Kidney (tissue), 13 donors: ENCODE measurements at regions not wholly inside any gene's neighbourhood (a gene's known extent, or its start where the extent isn't known, plus 50 kb on each side); places are given as distances from the start of the nearest gene placed in this dataset.

Experiments used
- DNase-seq, 5 donors: peaks; one replicate each; pipeline ENCODE4 v3.0.0-alpha.2; 2013 to 2020
- FAIRE-seq: peaks from 2 replicates; lab custom pipeline; 2012; peaks lifted over from hg19 to GRCh38; lab: Jason Lieb, UNC
- H3K27ac ChIP-seq, 2 donors: one replicate each; pipeline ENCODE4 v1.7.0; 2013; ENCODE audit warnings: low read depth in 2 of 2, low read length in 2 of 2, inconsistent platforms in 1 of 2
- H3K27me3 ChIP-seq: one replicate; pipeline ENCODE4 v1.7.1; 2013; ENCODE audit warnings: low read length, inconsistent platforms; ENCODE audit not compliant: control insufficient read depth, insufficient read depth
- H3K36me3 ChIP-seq, 3 donors: one replicate each; pipeline versions ENCODE4 v1.7.0 to v1.7.1; 2013; ENCODE audit warnings: low read length in 3 of 3, control low read depth in 1 of 3, inconsistent platforms in 1 of 3; ENCODE audit not compliant: insufficient read depth in 3 of 3, control insufficient read depth in 2 of 3
- H3K4me1 ChIP-seq, 3 donors: one replicate each; pipeline versions ENCODE4 v1.7.0 to v1.7.1; 2013; ENCODE audit warnings: low read length in 3 of 3, inconsistent platforms in 1 of 3, low read depth in 1 of 3; ENCODE audit not compliant: control insufficient read depth in 2 of 3, insufficient read depth in 2 of 3
- H3K4me3 ChIP-seq, 3 donors: one replicate each; pipeline versions ENCODE4 v1.7.0 to v1.8.1; 2013; ENCODE audit warnings: low read length in 3 of 3, control low read depth in 1 of 3, inconsistent platforms in 1 of 3
- H3K9ac ChIP-seq, 3 donors: one replicate each; pipeline versions ENCODE4 v1.7.0 to v1.7.1; 2013; ENCODE audit warnings: low read length in 3 of 3, control low read depth in 1 of 3, inconsistent platforms in 1 of 3
- H3K9me3 ChIP-seq, 3 donors: one replicate each; pipeline versions ENCODE4 v1.7.0 to v1.7.1; 2013; ENCODE audit warnings: low read length in 3 of 3, control low read depth in 1 of 3, inconsistent platforms in 1 of 3; ENCODE audit not compliant: control insufficient read depth in 2 of 3, insufficient read depth in 1 of 3
- intact Hi-C: fragments of 100-400 bp; cut with DNase I; formaldehyde crosslinking; loops from one replicate; pipeline ENCODE4 v1.11.1; 2022
- TF ChIP-seq, protein P1 (sequence below): IDR thresholded peaks from 3 replicates; pipeline ENCODE4 v1.5.1; 2012; ENCODE audit warnings: mild to moderate bottlenecking, moderate library complexity, borderline replicate concordance; ENCODE audit not compliant: insufficient read depth; ENCODE audit errors: extremely low read depth
- donor health status: control.
- donor health status: control.
- donor health status: control.
- donor health status: control.
- donor health status: control.
- donor health status: DM: yes; HTN: yes; CAD: no.
- donor health status: Normal renal cell carcinoma (clear cell type).

DNA sequence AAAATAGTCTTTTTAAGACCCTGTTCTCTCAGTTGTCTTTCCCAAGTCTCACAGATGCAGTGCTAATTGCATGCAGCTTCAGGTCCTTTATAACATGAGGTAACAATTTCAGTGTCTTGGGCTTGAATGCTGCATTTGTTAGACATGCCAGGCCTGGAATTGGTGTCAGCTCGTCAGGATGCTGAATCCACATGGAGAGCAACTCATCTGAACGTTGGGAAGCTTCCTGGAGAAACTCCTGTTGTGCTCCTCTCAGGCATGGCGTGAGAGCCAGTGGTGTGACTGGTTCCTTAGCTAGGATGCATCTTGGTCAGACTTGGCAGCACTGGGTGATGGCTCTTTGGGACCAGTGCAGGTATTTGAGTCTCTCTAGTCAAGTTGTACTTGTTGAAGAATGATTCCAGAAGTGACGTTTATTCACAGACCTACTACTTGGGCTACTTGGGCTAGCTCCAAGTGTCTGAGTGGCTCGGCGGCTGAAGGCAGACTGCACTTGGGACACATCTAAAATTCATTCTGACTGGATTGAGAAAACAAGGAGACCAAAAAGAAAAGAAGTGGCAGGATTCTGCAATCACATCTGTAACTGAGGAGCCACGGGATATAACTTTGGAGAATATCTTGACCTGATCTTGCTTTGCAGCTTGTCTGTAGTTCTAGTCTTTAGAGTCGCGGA is 134.8 kb upstream of the ARHGAP5 start:
- FAIRE-seq (no peak), DNase-seq (no peak)
- intact Hi-C loops: no loop called here
- TF ChIP-seq, protein P1, sequence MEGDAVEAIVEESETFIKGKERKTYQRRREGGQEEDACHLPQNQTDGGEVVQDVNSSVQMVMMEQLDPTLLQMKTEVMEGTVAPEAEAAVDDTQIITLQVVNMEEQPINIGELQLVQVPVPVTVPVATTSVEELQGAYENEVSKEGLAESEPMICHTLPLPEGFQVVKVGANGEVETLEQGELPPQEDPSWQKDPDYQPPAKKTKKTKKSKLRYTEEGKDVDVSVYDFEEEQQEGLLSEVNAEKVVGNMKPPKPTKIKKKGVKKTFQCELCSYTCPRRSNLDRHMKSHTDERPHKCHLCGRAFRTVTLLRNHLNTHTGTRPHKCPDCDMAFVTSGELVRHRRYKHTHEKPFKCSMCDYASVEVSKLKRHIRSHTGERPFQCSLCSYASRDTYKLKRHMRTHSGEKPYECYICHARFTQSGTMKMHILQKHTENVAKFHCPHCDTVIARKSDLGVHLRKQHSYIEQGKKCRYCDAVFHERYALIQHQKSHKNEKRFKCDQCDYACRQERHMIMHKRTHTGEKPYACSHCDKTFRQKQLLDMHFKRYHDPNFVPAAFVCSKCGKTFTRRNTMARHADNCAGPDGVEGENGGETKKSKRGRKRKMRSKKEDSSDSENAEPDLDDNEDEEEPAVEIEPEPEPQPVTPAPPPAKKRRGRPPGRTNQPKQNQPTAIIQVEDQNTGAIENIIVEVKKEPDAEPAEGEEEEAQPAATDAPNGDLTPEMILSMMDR: no peak
- Histone ChIP-seq H3K27me3 (no peaks in the 10 kb centered on the region), H3K9ac (no peak overlapping the region), H3K4me3 (no peak overlapping the region), H3K4me1 (no peaks in the 10 kb centered on the region), H3K9me3 (no peaks in the 10 kb centered on the region), H3K27ac (no peak overlapping the region), H3K36me3 (no peaks in the 10 kb centered on the region)

DNA sequence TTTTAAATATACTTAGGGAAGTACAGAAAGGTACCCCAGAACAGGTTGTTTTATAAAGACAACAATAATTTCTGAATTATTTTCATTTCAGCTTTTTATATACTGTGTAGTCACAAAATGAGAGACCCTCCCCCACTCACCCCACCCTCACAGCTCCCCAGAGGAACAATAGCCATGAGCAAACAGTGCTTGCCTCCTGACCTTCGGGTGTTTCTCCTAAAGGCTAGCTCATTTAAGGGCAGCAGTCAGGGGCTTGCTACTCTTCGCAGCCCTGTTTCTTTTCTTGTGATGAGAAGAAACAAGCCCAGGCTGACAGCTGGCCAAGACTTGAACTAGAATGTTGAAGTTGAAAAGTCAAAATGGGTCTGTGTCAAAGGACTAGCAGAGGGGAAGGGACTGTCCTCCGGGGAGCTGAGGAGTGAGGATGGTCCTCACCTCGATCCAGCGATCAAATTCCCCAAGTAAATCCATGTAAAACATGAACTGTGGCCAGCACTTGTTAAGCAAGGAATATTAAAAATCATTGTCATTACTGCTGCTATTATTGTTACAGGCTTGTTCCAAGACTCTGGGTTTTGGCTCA is 133.8 kb upstream of the ARHGAP5 start:
- no peaks in the 10 kb centered on the region for H3K4me1 ChIP-seq
- H3K9ac ChIP-seq: no peak overlapping the region
- intact Hi-C loops: no loop called here
- FAIRE-seq (no peak), DNase-seq (no peak)
- no peaks in the 10 kb centered on the region for H3K27me3 ChIP-seq
- no peak overlapping the region for H3K4me3 ChIP-seq
- no peaks in the 10 kb centered on the region for H3K9me3 ChIP-seq
- TF ChIP-seq, protein P1: no peak
- H3K27ac ChIP-seq: no peak overlapping the region
- no peaks in the 10 kb centered on the region for H3K36me3 ChIP-seq

DNA sequence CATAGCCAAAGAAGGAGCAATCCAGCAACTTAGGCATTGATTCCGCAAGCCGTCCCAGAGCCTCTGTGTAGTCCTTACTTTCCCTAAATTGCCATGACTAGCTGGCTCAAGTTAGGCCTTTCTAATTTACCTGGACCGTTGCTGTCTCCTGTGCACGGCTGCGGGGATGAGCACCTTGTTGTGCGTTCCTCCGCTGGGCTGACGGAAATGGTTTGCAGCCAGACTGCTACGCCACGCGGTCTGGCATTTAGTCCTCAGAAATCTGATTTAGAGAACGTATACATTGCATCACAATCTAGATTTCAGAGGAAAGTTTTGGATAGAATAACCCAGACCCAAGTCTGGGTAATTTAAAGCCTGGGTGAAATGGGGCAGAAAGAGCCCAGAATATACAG is 133.2 kb upstream of the ARHGAP5 start:
- no peak overlapping the region for H3K9ac ChIP-seq
- no peak overlapping the region for H3K27ac ChIP-seq
- DNase-seq: no peak
- H3K4me1 ChIP-seq: no peaks in the 10 kb centered on the region
- intact Hi-C loops: no loop called here
- H3K36me3 ChIP-seq: no peaks in the 10 kb centered on the region
- H3K9me3 ChIP-seq: no peaks in the 10 kb centered on the region
- H3K4me3 ChIP-seq: no peak overlapping the region
- TF ChIP-seq, protein P1: no peak
- no peaks in the 10 kb centered on the region for H3K27me3 ChIP-seq
- FAIRE-seq: no peak
